ENCODE measurements at regions not wholly inside any gene's neighbourhood (a gene's known extent, or its start where the extent isn't known, plus 50 kb on each side); places are given as distances from the start of the nearest gene placed in this dataset.

DNA sequence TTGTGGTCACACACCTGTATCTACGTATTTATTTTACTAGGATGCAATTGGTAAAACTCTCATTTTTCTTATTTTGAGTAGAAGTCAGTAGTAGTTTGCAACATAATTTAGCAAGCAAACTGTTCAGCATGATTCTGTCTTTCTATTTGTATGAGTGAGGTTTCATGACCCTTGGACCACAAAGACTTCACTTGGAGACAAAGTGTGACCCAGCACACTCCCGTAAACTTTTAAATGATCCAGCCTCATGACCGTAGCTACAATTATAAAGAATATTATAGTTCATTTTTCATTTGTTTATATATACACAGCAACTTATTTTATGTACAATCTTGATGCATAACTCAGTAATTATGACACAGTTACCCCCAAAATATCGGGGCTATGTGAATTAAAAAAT, 86.5 kb downstream of the ERCC5 start:
- Histone ChIP-seq H3K27ac (ENCODE audit: low read length) (no peak overlapping the region), H3K27me3 (ENCODE audit: control insufficient read depth, insufficient read depth, low read length) (no peaks in the 10 kb centered on the region), H3K36me3 (ENCODE audit: control insufficient read depth, insufficient read depth, low read length) (no peaks in the 10 kb centered on the region), H3K4me1 (ENCODE audit: control insufficient read depth, insufficient read depth, low read length) (no peaks in the 10 kb centered on the region), H3K9me3 (ENCODE audit: control insufficient read depth, insufficient read depth, low read depth, low read length) (no peaks in the 10 kb centered on the region), H3K4me3 (ENCODE audit: low read depth in 2 of 2, low read length in 2 of 2) (no peak overlapping the region)
- in situ Hi-C loops (cut with HindIII; ENCODE audit: low pct_unique_long_range_greater_than_20kb, low sequenced_read_pairs) (no loop called here), intact Hi-C loops (cut with micrococcal nuclease; ENCODE audit: unreplicated experiment) (no loop called here)
- ChIA-PET CTCF (no interaction called here), POLR2A (no interaction called here)
- TF ChIP-seq TCF7L2 (IDR thresholded peaks at IDR 0.05; ENCODE audit: low read depth, low read length), result no peak
- no peak for TF ChIP-seq POLR2AphosphoS5 (IDR thresholded peaks at IDR 0.05; ENCODE audit: low read depth, low read length)
- TF ChIP-seq SIN3A (IDR thresholded peaks at IDR 0.05; ENCODE audit: borderline replicate concordance, insufficient read depth, low read depth, low read length), result no peak
- TF ChIP-seq, protein P1, sequence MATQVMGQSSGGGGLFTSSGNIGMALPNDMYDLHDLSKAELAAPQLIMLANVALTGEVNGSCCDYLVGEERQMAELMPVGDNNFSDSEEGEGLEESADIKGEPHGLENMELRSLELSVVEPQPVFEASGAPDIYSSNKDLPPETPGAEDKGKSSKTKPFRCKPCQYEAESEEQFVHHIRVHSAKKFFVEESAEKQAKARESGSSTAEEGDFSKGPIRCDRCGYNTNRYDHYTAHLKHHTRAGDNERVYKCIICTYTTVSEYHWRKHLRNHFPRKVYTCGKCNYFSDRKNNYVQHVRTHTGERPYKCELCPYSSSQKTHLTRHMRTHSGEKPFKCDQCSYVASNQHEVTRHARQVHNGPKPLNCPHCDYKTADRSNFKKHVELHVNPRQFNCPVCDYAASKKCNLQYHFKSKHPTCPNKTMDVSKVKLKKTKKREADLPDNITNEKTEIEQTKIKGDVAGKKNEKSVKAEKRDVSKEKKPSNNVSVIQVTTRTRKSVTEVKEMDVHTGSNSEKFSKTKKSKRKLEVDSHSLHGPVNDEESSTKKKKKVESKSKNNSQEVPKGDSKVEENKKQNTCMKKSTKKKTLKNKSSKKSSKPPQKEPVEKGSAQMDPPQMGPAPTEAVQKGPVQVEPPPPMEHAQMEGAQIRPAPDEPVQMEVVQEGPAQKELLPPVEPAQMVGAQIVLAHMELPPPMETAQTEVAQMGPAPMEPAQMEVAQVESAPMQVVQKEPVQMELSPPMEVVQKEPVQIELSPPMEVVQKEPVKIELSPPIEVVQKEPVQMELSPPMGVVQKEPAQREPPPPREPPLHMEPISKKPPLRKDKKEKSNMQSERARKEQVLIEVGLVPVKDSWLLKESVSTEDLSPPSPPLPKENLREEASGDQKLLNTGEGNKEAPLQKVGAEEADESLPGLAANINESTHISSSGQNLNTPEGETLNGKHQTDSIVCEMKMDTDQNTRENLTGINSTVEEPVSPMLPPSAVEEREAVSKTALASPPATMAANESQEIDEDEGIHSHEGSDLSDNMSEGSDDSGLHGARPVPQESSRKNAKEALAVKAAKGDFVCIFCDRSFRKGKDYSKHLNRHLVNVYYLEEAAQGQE (IDR thresholded peaks at IDR 0.05; ENCODE audit: insufficient read depth in 1 of 2, low read depth in 2 of 2, low read length in 1 of 2), result no peak
- TF ChIP-seq, protein P2, sequence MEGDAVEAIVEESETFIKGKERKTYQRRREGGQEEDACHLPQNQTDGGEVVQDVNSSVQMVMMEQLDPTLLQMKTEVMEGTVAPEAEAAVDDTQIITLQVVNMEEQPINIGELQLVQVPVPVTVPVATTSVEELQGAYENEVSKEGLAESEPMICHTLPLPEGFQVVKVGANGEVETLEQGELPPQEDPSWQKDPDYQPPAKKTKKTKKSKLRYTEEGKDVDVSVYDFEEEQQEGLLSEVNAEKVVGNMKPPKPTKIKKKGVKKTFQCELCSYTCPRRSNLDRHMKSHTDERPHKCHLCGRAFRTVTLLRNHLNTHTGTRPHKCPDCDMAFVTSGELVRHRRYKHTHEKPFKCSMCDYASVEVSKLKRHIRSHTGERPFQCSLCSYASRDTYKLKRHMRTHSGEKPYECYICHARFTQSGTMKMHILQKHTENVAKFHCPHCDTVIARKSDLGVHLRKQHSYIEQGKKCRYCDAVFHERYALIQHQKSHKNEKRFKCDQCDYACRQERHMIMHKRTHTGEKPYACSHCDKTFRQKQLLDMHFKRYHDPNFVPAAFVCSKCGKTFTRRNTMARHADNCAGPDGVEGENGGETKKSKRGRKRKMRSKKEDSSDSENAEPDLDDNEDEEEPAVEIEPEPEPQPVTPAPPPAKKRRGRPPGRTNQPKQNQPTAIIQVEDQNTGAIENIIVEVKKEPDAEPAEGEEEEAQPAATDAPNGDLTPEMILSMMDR (IDR thresholded peaks at IDR 0.05), result no peak
- no TSS peak for BruUV-seq (replicated peaks)
- no peak for DNase-seq (ENCODE audit: low read depth, low spot score)
- no peak for ATAC-seq

DNA sequence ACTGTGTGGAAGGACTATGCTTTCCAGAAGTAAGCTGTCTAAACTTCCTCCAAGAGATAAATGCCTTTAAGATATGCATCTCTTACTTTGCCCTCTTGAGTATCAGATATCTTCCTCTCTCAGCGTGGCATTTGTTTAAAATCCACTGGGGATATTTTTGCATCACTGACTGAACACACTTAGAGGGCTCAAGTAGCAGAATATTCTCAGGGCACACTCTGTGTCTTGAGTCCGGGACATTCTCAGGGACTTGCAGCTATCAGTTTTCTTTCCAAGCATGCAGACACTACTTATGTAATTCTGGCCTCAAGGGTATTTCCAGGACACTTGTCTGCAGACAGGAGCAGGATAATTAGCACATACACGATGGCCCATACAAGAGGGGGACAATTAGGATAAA, 84.7 kb downstream of the ERCC5 start:
- no peaks in the 10 kb centered on the region for H3K9me3 ChIP-seq (ENCODE audit: control insufficient read depth, insufficient read depth, low read depth, low read length)
- no peak overlapping the region for H3K27ac ChIP-seq (ENCODE audit: low read length)
- TF ChIP-seq SIN3A (IDR thresholded peaks at IDR 0.05; ENCODE audit: borderline replicate concordance, insufficient read depth, low read depth, low read length) (no peak), POLR2AphosphoS5 (IDR thresholded peaks at IDR 0.05; ENCODE audit: low read depth, low read length) (no peak), TCF7L2 (IDR thresholded peaks at IDR 0.05; ENCODE audit: low read depth, low read length) (no peak)
- TF ChIP-seq, protein P2 (IDR thresholded peaks at IDR 0.05), result no peak
- TF ChIP-seq, protein P1 (IDR thresholded peaks at IDR 0.05; ENCODE audit: insufficient read depth in 1 of 2, low read depth in 2 of 2, low read length in 1 of 2), result no peak
- H3K27me3 ChIP-seq (ENCODE audit: control insufficient read depth, insufficient read depth, low read length), result no peaks in the 10 kb centered on the region
- intact Hi-C loops (cut with micrococcal nuclease; ENCODE audit: unreplicated experiment) (no loop called here), in situ Hi-C loops (cut with HindIII; ENCODE audit: low pct_unique_long_range_greater_than_20kb, low sequenced_read_pairs) (no loop called here)
- POLR2A ChIA-PET, result no interaction called here
- H3K4me3 ChIP-seq (ENCODE audit: low read depth in 2 of 2, low read length in 2 of 2), result no peak overlapping the region
- BruUV-seq (replicated peaks), result no TSS peak
- no peaks in the 10 kb centered on the region for H3K36me3 ChIP-seq (ENCODE audit: control insufficient read depth, insufficient read depth, low read length)
- ATAC-seq, result no peak
- CTCF ChIA-PET, result no interaction called here
- H3K4me1 ChIP-seq (ENCODE audit: control insufficient read depth, insufficient read depth, low read length), result no peaks in the 10 kb centered on the region
- DNase-seq (ENCODE audit: low read depth, low spot score), result no peak

Data from Panc1 (cell line).